ENCODE measurements at regions not wholly inside any gene's neighbourhood (a gene's known extent, or its start where the extent isn't known, plus 50 kb on each side); places are given as distances from the start of the nearest gene placed in this dataset.
"Not testable (repeated sequence)": the region's sequence is repeated elsewhere in the genome, so short reads cannot be mapped to it uniquely, and the experiment has no call there.

GRCh38 chr3:137324114-137324513 lies 366.3 kb downstream of the IL20RB start:
- DNase-seq = no peak

GRCh38 chr3:137325170-137325569 lies 367.4 kb downstream of the IL20RB start:
- no peak for DNase-seq

- no peak for DNase-seq
Observed at GRCh38 chr3:137325934-137326333, 368.2 kb downstream of the IL20RB start.

- no peak for DNase-seq
Observed at GRCh38 chr3:137329594-137329993, 371.8 kb downstream of the IL20RB start.

- no peak for DNase-seq
Observed at GRCh38 chr3:137330246-137330645, 372.5 kb downstream of the IL20RB start.

GRCh38 chr3:137332297-137332696 lies 374.5 kb downstream of the IL20RB start:
- DNase-seq = no peak

GRCh38 chr3:137335478-137335877 lies 377.7 kb downstream of the IL20RB start:
- DNase-seq = no peak

- not testable (repeated sequence) for DNase-seq
Observed at GRCh38 chr3:137338400-137338799, 380.6 kb downstream of the IL20RB start.

GRCh38 chr3:137343283-137343682 lies 385.5 kb downstream of the IL20RB start:
- no peak for DNase-seq

GRCh38 chr3:137347132-137347531 lies 389.3 kb downstream of the IL20RB start:
- DNase-seq = no peak

- DNase-seq = no peak
Observed at GRCh38 chr3:137347817-137348368, 390.1 kb downstream of the IL20RB start.

GRCh38 chr3:137348936-137349335 lies 391.2 kb downstream of the IL20RB start:
- no peak for DNase-seq

GRCh38 chr3:137349557-137350348 lies 392.0 kb downstream of the IL20RB start:
- no peak for DNase-seq

- no peak for DNase-seq
Observed at GRCh38 chr3:137360531-137361201, 402.9 kb downstream of the IL20RB start.

- DNase-seq = no peak
Observed at GRCh38 chr3:137382005-137382594, 382.0 kb upstream of the SOX14 start.

- DNase-seq = no peak
Observed at GRCh38 chr3:137385922-137386321, 378.2 kb upstream of the SOX14 start.

- DNase-seq = no peak
Observed at GRCh38 chr3:137409584-137409983, 354.5 kb upstream of the SOX14 start.

GRCh38 chr3:137410028-137410427 lies 354.1 kb upstream of the SOX14 start:
- DNase-seq = no peak

GRCh38 chr3:137420198-137420995 lies 343.7 kb upstream of the SOX14 start:
- no peak for DNase-seq

- DNase-seq = no peak
Observed at GRCh38 chr3:137438561-137438960, 325.6 kb upstream of the SOX14 start.

GRCh38 chr3:137460944-137461343 lies 303.2 kb upstream of the SOX14 start:
- no peak for DNase-seq

- DNase-seq = no peak
Observed at GRCh38 chr3:137463131-137463530, 301.0 kb upstream of the SOX14 start.

GRCh38 chr3:137464341-137464740 lies 299.8 kb upstream of the SOX14 start:
- DNase-seq = no peak
